ENCODE measurements at regions not wholly inside any gene's neighbourhood (a gene's known extent, or its start where the extent isn't known, plus 50 kb on each side); places are given as distances from the start of the nearest gene placed in this dataset.

- TF ChIP-seq ARNT (IDR thresholded peaks at IDR 0.05) (no peak), SP1 (IDR thresholded peaks at IDR 0.05) (no peak), BHLHE40 (IDR thresholded peaks at IDR 0.05; ENCODE audit: borderline replicate concordance) (no peak), NFRKB (IDR thresholded peaks at IDR 0.05) (no peak), TARDBP (IDR thresholded peaks at IDR 0.05) (no peak), HDGF (IDR thresholded peaks at IDR 0.05; ENCODE audit: borderline replicate concordance) (no peak), FOXK2 (IDR thresholded peaks at IDR 0.05) (no peak), LEF1 (IDR thresholded peaks at IDR 0.05; ENCODE audit: borderline replicate concordance) (no peak), FOXM1 (IDR thresholded peaks at IDR 0.05; ENCODE audit: borderline replicate concordance) (no peak), ELF4 (IDR thresholded peaks at IDR 0.05) (no peak), CTBP1 (IDR thresholded peaks at IDR 0.05; ENCODE audit: borderline replicate concordance) (no peak), PKNOX1 (IDR thresholded peaks at IDR 0.05) (no peak), ZNF384 (IDR thresholded peaks at IDR 0.05) (no peak), SUZ12 (IDR thresholded peaks at IDR 0.05) (no peak)
These were observed 66.7 kb upstream of the DNAJC10 start for GRCh38 chr2:182649316-182649715.

All from HEK293T (cell line).